GM23338 (cell line): ENCODE measurements at regions not wholly inside any gene's neighbourhood (a gene's known extent, or its start where the extent isn't known, plus 50 kb on each side); places are given as distances from the start of the nearest gene placed in this dataset.
"Not testable (repeated sequence)": the region's sequence is repeated elsewhere in the genome, so short reads cannot be mapped to it uniquely, and the experiment has no call there.

Experiments used
- CREB1 ChIP-seq: fragments of 250-450 bp; sonication (Bioruptor Pico); IDR thresholded peaks from 2 replicates; pipeline ENCODE4 v1.5.0; 2020; ENCODE audit warnings: low read depth, mild to moderate bottlenecking, moderate library complexity
- TF ChIP-seq, protein P1 (sequence below), 2 experiments: fragments of 200-600 bp in 1 of 2; sonication (generic) in 1 of 2; conservative IDR thresholded peaks; 2 replicates each; pipeline versions ENCODE4 v1.5.1 to v1.6.1; 2016 to 2017; ENCODE audit warnings: antibody characterized with exemption in 2 of 2, low read depth in 2 of 2, mild to moderate bottlenecking in 2 of 2, moderate library complexity in 1 of 2

DNA sequence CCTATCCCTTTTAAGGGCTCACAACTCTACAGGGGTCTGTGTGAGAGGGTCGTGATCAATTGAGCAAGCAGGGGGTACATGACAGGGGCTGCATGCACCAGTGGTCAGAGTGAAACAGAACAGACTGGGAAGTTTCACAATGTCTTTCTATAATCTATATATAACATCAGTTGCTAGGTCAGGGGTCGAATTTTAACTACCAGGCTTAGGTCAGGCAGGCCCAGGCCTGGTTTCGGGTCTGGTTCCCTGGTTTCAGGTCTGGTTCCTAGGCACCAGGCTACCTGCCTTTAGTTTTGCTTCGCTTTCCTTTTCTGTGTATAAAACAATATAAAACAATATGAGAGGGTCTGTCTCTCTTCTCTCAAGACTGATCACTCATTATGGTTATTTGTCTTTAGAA lies 390.2 kb upstream of the CHORDC1 start:
- TF ChIP-seq, protein P1, sequence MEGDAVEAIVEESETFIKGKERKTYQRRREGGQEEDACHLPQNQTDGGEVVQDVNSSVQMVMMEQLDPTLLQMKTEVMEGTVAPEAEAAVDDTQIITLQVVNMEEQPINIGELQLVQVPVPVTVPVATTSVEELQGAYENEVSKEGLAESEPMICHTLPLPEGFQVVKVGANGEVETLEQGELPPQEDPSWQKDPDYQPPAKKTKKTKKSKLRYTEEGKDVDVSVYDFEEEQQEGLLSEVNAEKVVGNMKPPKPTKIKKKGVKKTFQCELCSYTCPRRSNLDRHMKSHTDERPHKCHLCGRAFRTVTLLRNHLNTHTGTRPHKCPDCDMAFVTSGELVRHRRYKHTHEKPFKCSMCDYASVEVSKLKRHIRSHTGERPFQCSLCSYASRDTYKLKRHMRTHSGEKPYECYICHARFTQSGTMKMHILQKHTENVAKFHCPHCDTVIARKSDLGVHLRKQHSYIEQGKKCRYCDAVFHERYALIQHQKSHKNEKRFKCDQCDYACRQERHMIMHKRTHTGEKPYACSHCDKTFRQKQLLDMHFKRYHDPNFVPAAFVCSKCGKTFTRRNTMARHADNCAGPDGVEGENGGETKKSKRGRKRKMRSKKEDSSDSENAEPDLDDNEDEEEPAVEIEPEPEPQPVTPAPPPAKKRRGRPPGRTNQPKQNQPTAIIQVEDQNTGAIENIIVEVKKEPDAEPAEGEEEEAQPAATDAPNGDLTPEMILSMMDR (conservative IDR thresholded peaks at IDR 0.05; ENCODE audit: low read depth in 2 of 2): not testable (repeated sequence)
- not testable (repeated sequence) for TF ChIP-seq CREB1 (CRISPR knock-in tag)
